B cell (primary cell): ENCODE measurements at regions not wholly inside any gene's neighbourhood (a gene's known extent, or its start where the extent isn't known, plus 50 kb on each side); places are given as distances from the start of the nearest gene placed in this dataset.

Experiments
- ATAC-seq: fragments of 200-7000 bp; cut with Tn5 transposase; one replicate; pipeline ENCODE4 v1.10.0; 2021; ENCODE audit warnings: low read depth, mild to moderate bottlenecking, moderate number of reproducible peaks, moderate library complexity
- CTCF ChIA-PET: fragments of 350-600 bp; sonication (Branson Sonifier 250); formaldehyde crosslinking; loops from one replicate; lab custom pipeline; 2021; ENCODE audit warnings: antibody characterized with exemption, inconsistent platforms; lab: Charles Lee
- POLR2A ChIA-PET: fragments of 350-600 bp; sonication (Branson Sonifier 250); formaldehyde crosslinking; loops from one replicate; lab custom pipeline; 2021; ENCODE audit warnings: antibody characterized with exemption; lab: Charles Lee
- DNase-seq: peaks from one replicate; pipeline ENCODE4 v3.0.0; 2013
- H2AFZ ChIP-seq: 2 replicates; pipeline ENCODE4 v1.6.1; 2012; ENCODE audit warnings: mild to moderate bottlenecking, low read depth, low read length; ENCODE audit not compliant: insufficient read depth, poor library complexity, severe bottlenecking
- H3K27ac ChIP-seq, 2 donors: 1 replicate in 1 of 2; 2 replicates in 1 of 2; pipeline ENCODE4 v1.5.1; 2012 to 2013; ENCODE audit warnings: low read length in 2 of 2, mild to moderate bottlenecking in 2 of 2, moderate library complexity in 1 of 2
- H3K27me3 ChIP-seq, 4 experiments: fragments of 200-600 bp in 1 of 4; sonication (generic) in 1 of 4; replicated peaks in 1 of 4; 1 replicate in 2 of 4; 2 replicates in 2 of 4; pipeline versions ENCODE4 v1.6.1 to v1.7.0; 2013 to 2016; ENCODE audit warnings: low read length in 3 of 4, mild to moderate bottlenecking in 2 of 4, mixed read lengths in 1 of 4, moderate library complexity in 1 of 4; ENCODE audit not compliant: insufficient read depth in 4 of 4, control insufficient read depth in 3 of 4; ENCODE audit errors: control extremely low read depth in 1 of 4
- H3K36me3 ChIP-seq, 2 experiments: replicated peaks in 1 of 2; 1 replicate in 1 of 2; 2 replicates in 1 of 2; pipeline versions ENCODE4 v1.6.1 to v1.7.1; 2013; ENCODE audit warnings: low read length in 1 of 2; ENCODE audit not compliant: insufficient read depth in 2 of 2, control insufficient read depth in 1 of 2; ENCODE audit errors: control extremely low read depth in 1 of 2, extremely low read depth in 1 of 2
- H3K4me1 ChIP-seq, 2 donors: fragments of 200-600 bp in 1 of 2; sonication (generic) in 1 of 2; 1 replicate in 1 of 2; 2 replicates in 1 of 2; pipeline versions ENCODE4 v1.5.1 to v1.6.1; 2013 to 2017; ENCODE audit warnings: low read length in 2 of 2; ENCODE audit not compliant: control insufficient read depth in 2 of 2, insufficient read depth in 2 of 2
- H3K4me2 ChIP-seq: replicated peaks from 2 replicates; pipeline ENCODE3; 2012; ENCODE audit warnings: mild to moderate bottlenecking, low read depth, low read length; ENCODE audit not compliant: poor library complexity, severe bottlenecking
- H3K4me3 ChIP-seq, 5 experiments: fragments of 200-600 bp in 1 of 5; sonication (generic) in 1 of 5; 1 replicate in 3 of 5; 2 replicates in 2 of 5; pipeline versions ENCODE4 v1.5.1 to v1.7.0; 2011 to 2016; ENCODE audit warnings: low read length in 4 of 5, mild to moderate bottlenecking in 4 of 5, low read depth in 2 of 5, control low read depth in 1 of 5, moderate library complexity in 1 of 5; ENCODE audit not compliant: insufficient read depth in 1 of 5; ENCODE audit errors: control extremely low read depth in 1 of 5, extremely low read depth in 1 of 5
- H3K79me2 ChIP-seq: fragments of 200-600 bp; sonication (generic); one replicate; pipeline ENCODE4 v1.6.0; 2016; ENCODE audit warnings: low read length; ENCODE audit not compliant: control insufficient read depth, insufficient read depth
- H3K9ac ChIP-seq: fragments of 200-600 bp; sonication (generic); 2 replicates; pipeline ENCODE4 v1.6.1; 2017; ENCODE audit warnings: mild to moderate bottlenecking, low read length, moderate library complexity
- H3K9me3 ChIP-seq, 3 donors: one replicate each; pipeline versions ENCODE4 v1.6.1 to v1.7.1; 2013; ENCODE audit warnings: low read length in 2 of 3; ENCODE audit not compliant: control insufficient read depth in 2 of 3, insufficient read depth in 1 of 3; ENCODE audit errors: control extremely low read depth in 1 of 3
- H4K20me1 ChIP-seq: 2 replicates; pipeline ENCODE4 v1.6.0; 2012; ENCODE audit warnings: mild to moderate bottlenecking, low read length; ENCODE audit not compliant: insufficient read depth, control insufficient read depth, poor library complexity, severe bottlenecking
- H3K27ac Mint-ChIP-seq: one replicate; pipeline ENCODE4 v1.8.0; 2021; ENCODE audit warnings: mixed read lengths
- H3K27me3 Mint-ChIP-seq: one replicate; pipeline ENCODE4 v1.8.0; 2021; ENCODE audit warnings: mixed read lengths
- H3K4me1 Mint-ChIP-seq: one replicate; pipeline ENCODE4 v1.8.0; 2021; ENCODE audit warnings: mixed read lengths
- H3K4me3 Mint-ChIP-seq: one replicate; pipeline ENCODE4 v1.8.0; 2021; ENCODE audit warnings: mixed read lengths
- H3K9me3 Mint-ChIP-seq: one replicate; pipeline ENCODE4 v1.8.0; 2022; ENCODE audit warnings: mixed read lengths; ENCODE audit not compliant: insufficient read depth
- CTCF ChIP-seq: fragments of 200-600 bp; IDR thresholded peaks from one replicate; pipeline ENCODE4 v1.8.0; 2022; ENCODE audit warnings: antibody characterized with exemption, mild to moderate bottlenecking
- EZH2 ChIP-seq: IDR thresholded peaks from 2 replicates; pipeline ENCODE4 v1.6.1; 2012; ENCODE audit warnings: borderline replicate concordance, low read depth, mild to moderate bottlenecking, moderate library complexity, low read length; ENCODE audit not compliant: insufficient read depth, poor library complexity, severe bottlenecking
- WGBS: methylation state at CpG from one replicate; pipeline ENCODE4 v1.1.5; 2013; ENCODE audit warnings: missing lambda C conversion rate; ENCODE audit not compliant: insufficient coverage; 5-methylcytosine and 5-hydroxymethylcytosine counted together
- intact Hi-C: fragments of 100-400 bp; cut with micrococcal nuclease; formaldehyde crosslinking; loops from one replicate; pipeline ENCODE4 v1.10.0; 2022

GRCh38 chr7:94212160-94212559 is 182.5 kb upstream of the COL1A2 start:
- DNase-seq (no peak), ATAC-seq (no peak)
- Mint-ChIP-seq H3K27me3 (peaks cover 7% of the 10 kb centered on the region), H3K4me1 (no peaks in the 10 kb centered on the region), H3K27ac (no peak overlapping the region), H3K4me3 (no peak overlapping the region), H3K9me3 (peaks cover 2% of the 10 kb centered on the region)
- no peaks in the 10 kb centered on the region for H3K9me3 ChIP-seq
- no peaks in the 10 kb centered on the region for H3K4me1 ChIP-seq
- no peak overlapping the region for H2AFZ ChIP-seq
- no peaks in the 10 kb centered on the region for H3K79me2 ChIP-seq
- no peak for TF ChIP-seq CTCF
- H3K4me2 ChIP-seq: no peak overlapping the region
- no peak overlapping the region for H3K27ac ChIP-seq
- H3K27me3 ChIP-seq: no peaks in the 10 kb centered on the region
- no peaks in the 10 kb centered on the region for H3K36me3 ChIP-seq
- CTCF ChIA-PET: interaction anchor here (1.2 kb wide), 1 partner anchor 10 kb away, joined by 3 read pairs; no protein-coding TSS in a partner anchor
- WGBS: 80% methylated on average over 1 of the region's 1 CpG
- H4K20me1 ChIP-seq: no peaks in the 10 kb centered on the region
- intact Hi-C loops: no loop called here
- H3K4me3 ChIP-seq: no peak overlapping the region
- POLR2A ChIA-PET: no interaction called here
- H3K9ac ChIP-seq: no peak overlapping the region

GRCh38 chr7:94216944-94217461 is 177.7 kb upstream of the COL1A2 start:
- Mint-ChIP-seq H3K27me3 (peaks cover 9% of the 10 kb centered on the region), H3K27ac (no peak overlapping the region), H3K4me1 (no peaks in the 10 kb centered on the region), H3K9me3 (no peaks in the 10 kb centered on the region), H3K4me3 (no peak overlapping the region)
- H3K79me2 ChIP-seq: no peaks in the 10 kb centered on the region
- no peak overlapping the region for H2AFZ ChIP-seq
- no peaks in the 10 kb centered on the region for H3K9me3 ChIP-seq
- no peak overlapping the region for H3K4me3 ChIP-seq
- no peak overlapping the region for H3K9ac ChIP-seq
- POLR2A ChIA-PET: interaction anchor here (0.5 kb wide), 1 partner anchor 153 kb away, joined by 6 read pairs; no protein-coding TSS in a partner anchor
- no peak overlapping the region for H3K4me2 ChIP-seq
- no peak for TF ChIP-seq CTCF
- no peak for TF ChIP-seq EZH2
- no peaks in the 10 kb centered on the region for H3K4me1 ChIP-seq
- CTCF ChIA-PET: no interaction called here
- intact Hi-C loops: no loop called here
- no peak for DNase-seq
- no peaks in the 10 kb centered on the region for H3K27me3 ChIP-seq
- H3K27ac ChIP-seq: no peak overlapping the region
- 100% methylated on average over 2 of the region's 3 CpGs for WGBS
- ATAC-seq: no peak
- no peaks in the 10 kb centered on the region for H4K20me1 ChIP-seq
- H3K36me3 ChIP-seq: no peaks in the 10 kb centered on the region
